Naive thymus-derived CD8-positive, alpha-beta T cell (primary cell): ENCODE measurements at regions not wholly inside any gene's neighbourhood (a gene's known extent, or its start where the extent isn't known, plus 50 kb on each side); places are given as distances from the start of the nearest gene placed in this dataset.

Experiments used
- ATAC-seq, 2 donors: fragments of 150-1000 bp; cut with Tn5 transposase in 1 of 2; sonication (Bioruptor Pico), chemical (Tn5 transposase) in 1 of 2; 1 replicate in 1 of 2; 2 replicates in 1 of 2; pipeline ENCODE4 v1.10.0; 2021; ENCODE audit warnings: mild to moderate bottlenecking in 2 of 2, moderate library complexity in 2 of 2
- POLR2A ChIA-PET: fragments of 350-600 bp; sonication (Branson Sonifier 250); formaldehyde crosslinking; loops from one replicate; lab custom pipeline; 2021; ENCODE audit warnings: antibody characterized with exemption; lab: Charles Lee
- DNase-seq, 10 donors: peaks; one replicate each; pipeline versions ENCODE4 v3.0.0 to v3.0.0-alpha.2; 2020 to 2022
- H3K27ac Mint-ChIP-seq, 10 donors: one replicate each; pipeline ENCODE4 v1.8.0; 2020 to 2022; ENCODE audit warnings: mild to moderate bottlenecking in 10 of 10, mixed read lengths in 10 of 10, moderate library complexity in 4 of 10, inconsistent platforms in 1 of 10
- H3K27me3 Mint-ChIP-seq, 5 donors: one replicate each; pipeline ENCODE4 v1.8.0; 2021 to 2022; ENCODE audit warnings: mixed read lengths in 5 of 5
- H3K36me3 Mint-ChIP-seq, 3 donors: one replicate each; pipeline ENCODE4 v1.8.0; 2020 to 2022; ENCODE audit warnings: mixed read lengths in 3 of 3, mild to moderate bottlenecking in 2 of 3, inconsistent platforms in 1 of 3
- H3K4me1 Mint-ChIP-seq, 4 donors: one replicate each; pipeline ENCODE4 v1.8.0; 2021 to 2022; ENCODE audit warnings: mixed read lengths in 4 of 4
- H3K4me3 Mint-ChIP-seq, 10 donors: one replicate each; pipeline ENCODE4 v1.8.0; 2020 to 2022; ENCODE audit warnings: mild to moderate bottlenecking in 10 of 10, mixed read lengths in 10 of 10, moderate library complexity in 6 of 10, inconsistent platforms in 1 of 10
- H3K9me3 Mint-ChIP-seq, 9 donors: one replicate each; pipeline ENCODE4 v1.8.0; 2020 to 2022; ENCODE audit warnings: mixed read lengths in 9 of 9, mild to moderate bottlenecking in 3 of 9, inconsistent platforms in 1 of 9, moderate library complexity in 1 of 9

DNA sequence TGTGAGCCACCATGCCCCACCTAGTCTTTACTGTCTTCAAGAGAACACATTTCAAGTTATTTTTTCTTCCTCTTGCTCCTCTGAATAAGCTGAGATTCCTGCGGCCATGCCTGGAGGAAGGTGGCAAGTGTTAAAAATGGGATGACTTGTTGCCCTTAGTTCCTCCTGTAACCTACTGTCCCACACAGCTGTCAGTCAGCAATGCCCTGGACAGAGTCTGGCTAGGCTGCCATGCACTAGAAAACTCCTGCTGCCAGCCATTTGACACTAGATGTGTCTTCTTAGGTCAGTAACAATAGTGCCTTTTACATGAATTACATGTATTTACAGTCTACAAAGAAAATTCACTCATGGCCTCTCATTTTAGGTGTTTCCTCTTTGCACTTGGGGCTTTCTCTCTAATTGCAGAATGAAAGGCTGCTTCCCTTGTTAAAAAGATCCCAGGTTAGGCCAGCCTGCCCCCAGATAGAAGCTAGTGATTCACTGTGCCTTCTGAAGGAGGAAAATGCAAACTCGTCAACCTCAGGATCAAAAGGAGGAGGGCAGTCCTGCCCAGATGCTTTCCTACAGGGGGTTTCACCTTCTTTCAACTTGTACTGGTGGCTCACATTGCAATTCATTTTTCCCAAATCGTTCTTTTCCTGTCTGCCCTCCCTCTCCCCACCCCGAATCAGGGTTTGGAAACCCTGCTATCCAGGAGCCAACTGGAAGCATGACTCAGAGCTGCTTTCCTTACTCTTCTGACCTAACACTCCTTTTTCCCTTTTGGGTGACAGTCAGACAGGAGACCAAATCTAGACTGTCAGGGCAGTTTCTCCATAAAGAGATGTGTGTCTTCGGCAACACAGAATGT lies 136.6 kb downstream of the SPAG6 start:
- Mint-ChIP-seq H3K4me3 (no peak overlapping the region), H3K9me3 (no peaks in the 10 kb centered on the region), H3K4me1 (peaks cover 2 to 7% (median 5%) of the 10 kb centered on the region in 4 donors), H3K27me3 (peaks cover 12 to 45% (median 21%) of the 10 kb centered on the region in 5 donors), H3K27ac (peak overlapping the region in 1 of 10 donors; percentile 50), H3K36me3 (peaks cover 0 to 1% (median 0%) of the 10 kb centered on the region in 3 donors)
- no peak for DNase-seq
- POLR2A ChIA-PET, result no interaction called here
- ATAC-seq, result no peak

DNA sequence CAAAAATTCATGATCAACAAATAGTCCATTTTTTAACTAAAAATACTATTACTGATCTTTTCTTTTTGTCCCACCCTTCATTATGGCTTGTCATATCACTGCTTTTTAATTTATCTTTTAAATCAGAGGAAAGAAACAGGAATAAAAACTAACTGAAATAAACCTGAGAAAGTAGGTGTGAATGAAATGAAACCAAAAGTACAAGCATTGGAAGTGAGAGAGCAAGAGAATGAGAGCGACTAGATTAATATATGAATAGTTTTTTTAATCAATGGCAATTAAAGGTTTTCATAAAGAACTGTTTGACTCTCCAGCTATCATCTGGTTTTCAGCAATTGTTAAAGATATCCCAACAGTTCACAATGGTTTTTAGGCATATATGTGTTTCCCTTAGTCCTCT lies 137.8 kb downstream of the SPAG6 start:
- peak overlapping the region in 1 of 10 donors; percentile 20 for H3K27ac Mint-ChIP-seq
- H3K27me3 Mint-ChIP-seq, result peaks cover 10 to 51% (median 22%) of the 10 kb centered on the region in 5 donors
- peaks cover 0 to 6% (median 4%) of the 10 kb centered on the region in 4 donors for H3K4me1 Mint-ChIP-seq
- ATAC-seq (no peak), DNase-seq (no peak)
- no peaks in the 10 kb centered on the region for H3K9me3 Mint-ChIP-seq
- peaks cover 0 to under 1% (median 0%) of the 10 kb centered on the region in 3 donors for H3K36me3 Mint-ChIP-seq
- peak overlapping the region in 3 of 10 donors; percentile 26 to 63 (median 26) for H3K4me3 Mint-ChIP-seq
- POLR2A ChIA-PET, result interaction anchor here (0.6 kb wide), 1 partner anchor 382 kb away, joined by 5 read pairs; no protein-coding TSS in a partner anchor
